Sciatic nerve (tissue), 2 donors: ENCODE measurements at regions not wholly inside any gene's neighbourhood (a gene's known extent, or its start where the extent isn't known, plus 50 kb on each side); places are given as distances from the start of the nearest gene placed in this dataset.
"Not testable (repeated sequence)": the region's sequence is repeated elsewhere in the genome, so short reads cannot be mapped to it uniquely, and the experiment has no call there.

ENCODE experiments used
- ATAC-seq: fragments of 200-7000 bp; cut with Tn5 transposase; one replicate; pipeline ENCODE4 v1.9.1; 2020; ENCODE audit warnings: mild to moderate bottlenecking, moderate library complexity
- DNase-seq: peaks from one replicate; pipeline ENCODE4 v3.0.0-alpha.2; 2020; ENCODE audit warnings: low spot score
- intact Hi-C: fragments of 100-400 bp; cut with DNase I; formaldehyde crosslinking; loops from one replicate; pipeline ENCODE4 v1.14.2; 2022
- donor health status: DM: no; HTN: no; CAD: no.
- donor health status: DM: no; HTN: no; CAD: no.

GRCh38 chr1:121516234-121516967 lies 331.6 kb downstream of the SRGAP2C start:
- intact Hi-C loops = no loop called here
- peak; percentile 79 for ATAC-seq
- DNase-seq = no peak

GRCh38 chr1:121517586-121518230 lies 332.9 kb downstream of the SRGAP2C start:
- ATAC-seq (no peak), DNase-seq (no peak)
- intact Hi-C loops = no loop called here

GRCh38 chr1:121518726-121519041 lies 333.9 kb downstream of the SRGAP2C start:
- ATAC-seq (no peak), DNase-seq (no peak)
- intact Hi-C loops = no loop called here

GRCh38 chr1:121519042-121519755 lies 334.4 kb downstream of the SRGAP2C start:
- peak; percentile 65 for ATAC-seq
- intact Hi-C loops = no loop called here
- DNase-seq = peak; percentile 65

GRCh38 chr1:121519756-121520286 lies 335.0 kb downstream of the SRGAP2C start:
- DNase-seq, ATAC-seq, intact Hi-C loops: not testable (repeated sequence)

- intact Hi-C loops = no loop called here
- ATAC-seq (no peak), DNase-seq (no peak)
Measured at GRCh38 chr1:121522061-121522759, 337.4 kb downstream of the SRGAP2C start.

- ATAC-seq, DNase-seq, intact Hi-C loops: not testable (repeated sequence)
Measured at GRCh38 chr1:121523112-121523511, 338.3 kb downstream of the SRGAP2C start.

GRCh38 chr1:121525355-121525754 lies 340.6 kb downstream of the SRGAP2C start:
- intact Hi-C loops = no loop called here
- no peak for DNase-seq
- no peak for ATAC-seq

- ATAC-seq, intact Hi-C loops: not testable (repeated sequence)
Measured at GRCh38 chr1:121528958-121529357, 344.2 kb downstream of the SRGAP2C start.

GRCh38 chr1:121530026-121530425 lies 345.3 kb downstream of the SRGAP2C start:
- ATAC-seq, intact Hi-C loops, DNase-seq: not testable (repeated sequence)

More at GRCh38 chr1:121528958-121529357, 344.2 kb downstream of the SRGAP2C start:
- not testable (repeated sequence) for DNase-seq

GRCh38 chr1:121531747-121532146 lies 347.0 kb downstream of the SRGAP2C start:
- ATAC-seq, DNase-seq, intact Hi-C loops: not testable (repeated sequence)

GRCh38 chr1:121538148-121538547 lies 353.4 kb downstream of the SRGAP2C start:
- intact Hi-C loops, ATAC-seq, DNase-seq: not testable (repeated sequence)

- no peak for ATAC-seq
- no peak for DNase-seq
- intact Hi-C loops = no loop called here
Measured at GRCh38 chr1:121538943-121539575, 354.3 kb downstream of the SRGAP2C start.

GRCh38 chr1:121543988-121544387 lies 359.2 kb downstream of the SRGAP2C start:
- DNase-seq, ATAC-seq, intact Hi-C loops: not testable (repeated sequence)

GRCh38 chr1:121544500-121544899 lies 359.7 kb downstream of the SRGAP2C start:
- intact Hi-C loops = no loop called here
- no peak for DNase-seq

GRCh38 chr1:121545899-121546298 lies 361.1 kb downstream of the SRGAP2C start:
- ATAC-seq, DNase-seq, intact Hi-C loops: not testable (repeated sequence)

More at GRCh38 chr1:121544500-121544899, 359.7 kb downstream of the SRGAP2C start:
- ATAC-seq = no peak

- no peak for DNase-seq
- ATAC-seq = no peak
- intact Hi-C loops = no loop called here
Measured at GRCh38 chr1:121546830-121547591, 362.2 kb downstream of the SRGAP2C start.

GRCh38 chr1:121547726-121548125 lies 363.0 kb downstream of the SRGAP2C start:
- ATAC-seq, DNase-seq, intact Hi-C loops: not testable (repeated sequence)
